HEK293T (cell line): ENCODE measurements at regions not wholly inside any gene's neighbourhood (a gene's known extent, or its start where the extent isn't known, plus 50 kb on each side); places are given as distances from the start of the nearest gene placed in this dataset.

Source experiments
- CTCF ChIA-PET: fragments of 350-600 bp; formaldehyde crosslinking; extraction: SDS; loops from one replicate; lab custom pipeline; 2021; ENCODE audit warnings: antibody characterized with exemption, inconsistent platforms; lab: Yijun Ruan, JAX
- POLR2A ChIA-PET: fragments of 350-600 bp; formaldehyde crosslinking; extraction: SDS; loops from one replicate; lab custom pipeline; 2020; ENCODE audit warnings: antibody characterized with exemption, inconsistent platforms; lab: Yijun Ruan, JAX
- DNase-seq: peaks from one replicate; pipeline ENCODE4 v3.0.0; 2012; ENCODE audit warnings: mixed read lengths; ENCODE audit errors: extremely low spot score
- ARNT ChIP-seq: fragments of 450-650 bp; IDR thresholded peaks from 2 replicates; pipeline ENCODE4 v1.6.1; 2017; ENCODE audit warnings: mild to moderate bottlenecking
- BHLHE40 ChIP-seq: fragments of 450-650 bp; IDR thresholded peaks from 2 replicates; pipeline ENCODE4 v1.6.1; 2016; ENCODE audit warnings: mild to moderate bottlenecking, moderate library complexity, borderline replicate concordance
- CTBP1 ChIP-seq: fragments of 450-650 bp; IDR thresholded peaks from 2 replicates; pipeline ENCODE4 v1.6.1; 2016; ENCODE audit warnings: borderline replicate concordance
- ELF4 ChIP-seq: fragments of 450-650 bp; IDR thresholded peaks from 2 replicates; pipeline ENCODE4 v1.6.1; 2017; ENCODE audit warnings: antibody characterized with exemption
- FOXA1 ChIP-seq: fragments of 450-650 bp; IDR thresholded peaks from 2 replicates; pipeline ENCODE4 v1.6.1; 2016; ENCODE audit warnings: mild to moderate bottlenecking
- FOXK2 ChIP-seq: fragments of 450-650 bp; IDR thresholded peaks from 2 replicates; pipeline ENCODE4 v1.6.1; 2016; ENCODE audit warnings: mild to moderate bottlenecking
- FOXM1 ChIP-seq: fragments of 450-650 bp; IDR thresholded peaks from 2 replicates; pipeline ENCODE4 v1.6.1; 2017; ENCODE audit warnings: mild to moderate bottlenecking, borderline replicate concordance
- HDGF ChIP-seq: fragments of 450-650 bp; IDR thresholded peaks from 2 replicates; pipeline ENCODE4 v1.6.1; 2017; ENCODE audit warnings: antibody characterized with exemption, borderline replicate concordance
- L3MBTL2 ChIP-seq: fragments of 450-650 bp; conservative IDR thresholded peaks from 2 replicates; pipeline ENCODE4 v1.6.1; 2016; ENCODE audit warnings: mild to moderate bottlenecking
- LEF1 ChIP-seq: fragments of 450-650 bp; IDR thresholded peaks from 2 replicates; pipeline ENCODE4 v1.6.1; 2017; ENCODE audit warnings: mild to moderate bottlenecking, borderline replicate concordance
- NFRKB ChIP-seq: fragments of 450-650 bp; IDR thresholded peaks from 2 replicates; pipeline ENCODE4 v1.6.1; 2016; ENCODE audit warnings: mild to moderate bottlenecking, moderate library complexity
- SP1 ChIP-seq: fragments of 450-650 bp; IDR thresholded peaks from 2 replicates; pipeline ENCODE4 v1.6.1; 2017
- SUZ12 ChIP-seq: fragments of 450-650 bp; IDR thresholded peaks from 2 replicates; pipeline ENCODE4 v1.6.1; 2016; ENCODE audit warnings: mild to moderate bottlenecking
- TARDBP ChIP-seq: fragments of 450-650 bp; IDR thresholded peaks from 2 replicates; pipeline ENCODE4 v1.6.1; 2016
- ZNF384 ChIP-seq: fragments of 450-650 bp; IDR thresholded peaks from 2 replicates; pipeline ENCODE4 v1.6.1; 2016
- TF ChIP-seq, protein P1 (sequence below): fragments of 450-650 bp; IDR thresholded peaks from 2 replicates; pipeline ENCODE4 v1.6.1; 2016

GRCh38 chr12:41943671-41944070 lies 201.0 kb downstream of the GXYLT1 start:
- ChIA-PET CTCF (no interaction called here), POLR2A (no interaction called here)
- DNase-seq, result no peak
- TF ChIP-seq LEF1 (no peak), ARNT (no peak), FOXM1 (no peak), FOXA1 (no peak), TARDBP (no peak), CTBP1 (no peak), L3MBTL2 (no peak), ELF4 (no peak), SUZ12 (no peak), HDGF (no peak), FOXK2 (no peak), NFRKB (no peak), SP1 (no peak), BHLHE40 (no peak), ZNF384 (no peak)
- TF ChIP-seq, protein P1, sequence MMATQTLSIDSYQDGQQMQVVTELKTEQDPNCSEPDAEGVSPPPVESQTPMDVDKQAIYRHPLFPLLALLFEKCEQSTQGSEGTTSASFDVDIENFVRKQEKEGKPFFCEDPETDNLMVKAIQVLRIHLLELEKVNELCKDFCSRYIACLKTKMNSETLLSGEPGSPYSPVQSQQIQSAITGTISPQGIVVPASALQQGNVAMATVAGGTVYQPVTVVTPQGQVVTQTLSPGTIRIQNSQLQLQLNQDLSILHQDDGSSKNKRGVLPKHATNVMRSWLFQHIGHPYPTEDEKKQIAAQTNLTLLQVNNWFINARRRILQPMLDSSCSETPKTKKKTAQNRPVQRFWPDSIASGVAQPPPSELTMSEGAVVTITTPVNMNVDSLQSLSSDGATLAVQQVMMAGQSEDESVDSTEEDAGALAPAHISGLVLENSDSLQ, result no peak

DNA sequence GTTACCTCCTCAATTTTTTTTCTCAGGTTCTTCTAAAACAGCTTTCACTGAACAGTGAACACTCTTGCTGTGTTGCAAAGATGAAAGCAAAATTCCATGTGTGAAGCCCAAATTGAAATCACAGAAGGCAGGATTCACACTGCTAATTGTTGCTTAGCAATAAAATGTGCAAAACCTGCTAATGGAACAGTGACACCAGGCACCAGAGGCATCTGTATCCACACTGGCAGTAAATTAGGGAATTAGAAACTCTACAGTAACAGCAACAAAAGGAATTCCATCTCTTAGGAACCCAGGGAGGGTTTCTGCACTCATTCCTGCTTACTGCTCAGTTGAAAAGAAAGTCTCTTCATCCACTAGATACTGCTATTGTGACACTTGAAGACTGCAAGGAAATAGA lies 202.3 kb downstream of the GXYLT1 start:
- CTCF ChIA-PET, result no interaction called here
- POLR2A ChIA-PET, result no interaction called here
- no peak for DNase-seq
- no peak for TF ChIP-seq SP1

GRCh38 chr12:41941079-41941478 lies 203.6 kb downstream of the GXYLT1 start:
- ChIA-PET CTCF (no interaction called here), POLR2A (no interaction called here)
- TF ChIP-seq CTBP1 (no peak), ARNT (no peak), FOXK2 (no peak), L3MBTL2 (no peak), ELF4 (no peak), FOXM1 (no peak), FOXA1 (no peak), LEF1 (no peak)
- DNase-seq, result no peak

- no peak for TF ChIP-seq CTBP1
- no peak for TF ChIP-seq FOXM1
- TF ChIP-seq ZNF384, result no peak
- no peak for TF ChIP-seq LEF1
- no peak for TF ChIP-seq BHLHE40
- no peak for TF ChIP-seq TARDBP
- TF ChIP-seq L3MBTL2, result no peak
- no peak for TF ChIP-seq FOXA1
- TF ChIP-seq SP1, result no peak
- no peak for TF ChIP-seq ARNT
- no peak for TF ChIP-seq HDGF
- TF ChIP-seq, protein P1, result no peak
- no peak for TF ChIP-seq ELF4
- no peak for TF ChIP-seq SUZ12
- no peak for TF ChIP-seq NFRKB
- no peak for TF ChIP-seq FOXK2
- ChIA-PET POLR2A (no interaction called here), CTCF (no interaction called here)
- no peak for DNase-seq
Observed at GRCh38 chr12:41940571-41940970, 204.1 kb downstream of the GXYLT1 start.

GRCh38 chr12:41936333-41936732 lies 208.3 kb downstream of the GXYLT1 start:
- ChIA-PET CTCF (no interaction called here), POLR2A (no interaction called here)
- no peak for DNase-seq
- TF ChIP-seq ARNT (no peak), FOXA1 (no peak), NFRKB (no peak), FOXM1 (no peak), HDGF (no peak), TARDBP (no peak), ELF4 (no peak), L3MBTL2 (no peak), SUZ12 (no peak), ZNF384 (no peak), CTBP1 (no peak), BHLHE40 (no peak), LEF1 (no peak), FOXK2 (no peak), SP1 (no peak)
- TF ChIP-seq, protein P1, result no peak

- ChIA-PET CTCF (no interaction called here), POLR2A (no interaction called here)
- no peak for TF ChIP-seq FOXK2
- TF ChIP-seq NFRKB, result no peak
- TF ChIP-seq FOXA1, result no peak
- TF ChIP-seq BHLHE40, result no peak
- TF ChIP-seq ELF4, result no peak
- no peak for TF ChIP-seq ZNF384
- TF ChIP-seq TARDBP, result no peak
- TF ChIP-seq L3MBTL2, result no peak
- TF ChIP-seq CTBP1, result no peak
- no peak for TF ChIP-seq FOXM1
- no peak for TF ChIP-seq HDGF
- TF ChIP-seq, protein P1, result no peak
- TF ChIP-seq SP1, result no peak
- TF ChIP-seq SUZ12, result no peak
- TF ChIP-seq ARNT, result no peak
- no peak for TF ChIP-seq LEF1
- no peak for DNase-seq
Observed at GRCh38 chr12:41935911-41936310, 208.8 kb downstream of the GXYLT1 start.
